ENCODE measurements at regions not wholly inside any gene's neighbourhood (a gene's known extent, or its start where the extent isn't known, plus 50 kb on each side); places are given as distances from the start of the nearest gene placed in this dataset.
"Not testable (repeated sequence)": the region's sequence is repeated elsewhere in the genome, so short reads cannot be mapped to it uniquely, and the experiment has no call there.

DNA sequence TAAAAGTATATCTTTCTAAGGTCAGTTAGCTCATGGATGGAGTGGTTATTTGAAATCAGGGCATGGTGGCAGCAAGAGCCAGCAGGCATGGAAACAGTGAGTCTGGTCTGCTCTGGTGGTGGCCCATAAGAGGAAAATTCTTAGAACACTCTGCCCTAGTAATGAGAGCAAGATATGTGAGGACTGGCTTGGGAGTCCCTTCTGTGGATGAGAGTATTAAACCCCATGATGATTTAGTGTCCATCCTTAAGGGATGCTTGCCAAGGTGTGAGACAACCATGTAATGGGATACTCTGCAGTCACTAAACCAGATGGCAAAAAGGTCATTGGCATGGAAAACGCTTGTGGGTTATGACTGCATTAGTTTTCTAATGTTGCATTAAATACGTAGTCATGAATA lies 269.9 kb downstream of the BCL2L11 start:
- H3K27ac ChIP-seq (ENCODE audit: low read length); H3K79me2 ChIP-seq (ENCODE audit: low read length); H3K36me3 ChIP-seq (ENCODE audit: low read depth, low read length); H3K9me2 ChIP-seq (replicated peaks; ENCODE audit: low read length); H3K9me3 ChIP-seq (ENCODE audit: low read length); BruUV-seq (replicated peaks); H3K9ac ChIP-seq (ENCODE audit: low read length); H3K4me2 ChIP-seq (ENCODE audit: low read length); H3K4me3 ChIP-seq (ENCODE audit: low read length); H3K27me3 ChIP-seq (ENCODE audit: low read length); H4K20me1 ChIP-seq (ENCODE audit: low read length); DNase-seq; H2AFZ ChIP-seq (ENCODE audit: low read length); ATAC-seq; H3K4me1 ChIP-seq (ENCODE audit: insufficient read depth, low read length); intact Hi-C loops (cut with micrococcal nuclease); CTCF ChIA-PET; H3F3A ChIP-seq (ENCODE audit: low read length, unreplicated experiment); POLR2A ChIA-PET (ENCODE audit: unreplicated experiment): not testable (repeated sequence)

DNA sequence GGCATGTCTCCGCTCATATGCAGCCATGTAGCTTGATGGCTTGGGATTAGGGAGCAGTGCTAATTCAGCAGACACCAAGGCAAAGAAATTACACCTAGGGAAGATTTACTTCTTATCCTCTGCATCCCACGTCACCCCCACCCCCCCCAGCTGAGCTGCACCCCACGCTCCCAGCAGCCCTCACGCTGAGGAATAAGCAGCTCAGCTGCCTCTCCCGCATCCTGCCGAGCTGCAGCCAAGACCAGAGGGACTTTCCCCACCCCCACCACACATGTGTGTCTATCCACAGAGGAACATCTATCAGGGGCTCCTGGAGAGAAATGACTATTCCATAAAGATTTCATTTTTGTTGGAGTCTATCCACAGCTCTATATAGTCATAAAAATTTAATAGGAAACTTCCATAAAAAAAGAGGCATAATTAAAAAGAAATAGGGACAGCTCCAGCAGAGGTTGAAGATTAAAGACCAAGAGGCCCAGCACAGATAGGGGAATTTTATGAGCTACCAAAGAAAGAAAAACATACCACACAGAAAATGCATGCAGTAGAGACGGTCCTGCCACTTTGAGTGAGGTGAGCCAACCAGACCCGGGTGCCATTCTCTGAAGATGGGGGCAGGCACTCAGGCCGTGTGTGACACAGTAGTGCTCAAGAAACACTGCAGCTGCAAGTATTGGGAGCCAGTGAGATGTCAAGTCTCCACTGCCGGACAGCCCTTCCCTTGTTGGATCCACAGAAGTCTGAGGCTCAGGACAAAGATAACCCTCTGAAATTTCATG lies 274.8 kb downstream of the BCL2L11 start:
- CTCF ChIA-PET; H3K9ac ChIP-seq (ENCODE audit: low read length); H3K4me2 ChIP-seq (ENCODE audit: low read length); H3K36me3 ChIP-seq (ENCODE audit: low read depth, low read length); H2AFZ ChIP-seq (ENCODE audit: low read length); H3K79me2 ChIP-seq (ENCODE audit: low read length); intact Hi-C loops (cut with micrococcal nuclease); H3K9me2 ChIP-seq (replicated peaks; ENCODE audit: low read length); ATAC-seq; H3K4me3 ChIP-seq (ENCODE audit: low read length); H3K27me3 ChIP-seq (ENCODE audit: low read length); BruUV-seq (replicated peaks); POLR2A ChIA-PET (ENCODE audit: unreplicated experiment); H3K4me1 ChIP-seq (ENCODE audit: insufficient read depth, low read length); DNase-seq; H3K27ac ChIP-seq (ENCODE audit: low read length); H3F3A ChIP-seq (ENCODE audit: low read length, unreplicated experiment); H4K20me1 ChIP-seq (ENCODE audit: low read length); H3K9me3 ChIP-seq (ENCODE audit: low read length): not testable (repeated sequence)

DNA sequence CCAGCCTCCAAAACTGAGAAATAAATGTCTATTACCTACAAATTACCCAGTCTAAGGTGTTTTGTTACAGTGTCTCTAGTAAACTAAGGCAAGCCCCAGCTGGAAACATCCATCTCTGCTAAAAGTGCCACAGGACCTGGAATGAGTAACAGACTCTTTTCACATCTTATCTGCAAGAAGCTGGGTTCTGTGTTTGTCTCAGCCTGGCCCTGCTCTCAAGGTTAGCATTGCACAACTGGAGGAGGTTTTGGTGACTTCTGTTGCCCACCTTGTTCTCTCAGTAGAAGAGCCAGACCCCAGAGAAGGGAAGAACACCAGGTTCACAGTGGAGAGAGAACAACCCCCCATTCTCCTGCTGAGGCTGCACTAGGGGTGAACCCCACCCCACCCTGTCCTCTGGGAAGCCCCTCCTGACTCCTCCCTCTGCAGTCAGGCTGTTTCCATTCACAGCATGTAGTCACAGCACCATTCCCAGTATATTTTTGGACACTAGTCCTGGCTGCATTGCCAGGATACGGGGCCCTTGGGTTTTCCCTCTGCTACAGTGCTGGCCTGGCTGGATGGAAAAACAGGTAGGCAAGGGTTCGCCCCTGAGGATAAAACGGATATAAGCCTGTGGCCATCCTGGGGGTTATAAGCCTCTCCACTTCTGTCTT lies 280.0 kb downstream of the BCL2L11 start:
- intact Hi-C loops (cut with micrococcal nuclease); H2AFZ ChIP-seq (ENCODE audit: low read length); H3K4me1 ChIP-seq (ENCODE audit: insufficient read depth, low read length); H4K20me1 ChIP-seq (ENCODE audit: low read length); CTCF ChIA-PET; H3K9ac ChIP-seq (ENCODE audit: low read length); H3K4me3 ChIP-seq (ENCODE audit: low read length); H3K9me3 ChIP-seq (ENCODE audit: low read length); POLR2A ChIA-PET (ENCODE audit: unreplicated experiment); DNase-seq; H3K4me2 ChIP-seq (ENCODE audit: low read length); H3K36me3 ChIP-seq (ENCODE audit: low read depth, low read length); H3F3A ChIP-seq (ENCODE audit: low read length, unreplicated experiment); H3K27me3 ChIP-seq (ENCODE audit: low read length); BruUV-seq (replicated peaks); ATAC-seq; H3K27ac ChIP-seq (ENCODE audit: low read length); H3K79me2 ChIP-seq (ENCODE audit: low read length); H3K9me2 ChIP-seq (replicated peaks; ENCODE audit: low read length): not testable (repeated sequence)

DNA sequence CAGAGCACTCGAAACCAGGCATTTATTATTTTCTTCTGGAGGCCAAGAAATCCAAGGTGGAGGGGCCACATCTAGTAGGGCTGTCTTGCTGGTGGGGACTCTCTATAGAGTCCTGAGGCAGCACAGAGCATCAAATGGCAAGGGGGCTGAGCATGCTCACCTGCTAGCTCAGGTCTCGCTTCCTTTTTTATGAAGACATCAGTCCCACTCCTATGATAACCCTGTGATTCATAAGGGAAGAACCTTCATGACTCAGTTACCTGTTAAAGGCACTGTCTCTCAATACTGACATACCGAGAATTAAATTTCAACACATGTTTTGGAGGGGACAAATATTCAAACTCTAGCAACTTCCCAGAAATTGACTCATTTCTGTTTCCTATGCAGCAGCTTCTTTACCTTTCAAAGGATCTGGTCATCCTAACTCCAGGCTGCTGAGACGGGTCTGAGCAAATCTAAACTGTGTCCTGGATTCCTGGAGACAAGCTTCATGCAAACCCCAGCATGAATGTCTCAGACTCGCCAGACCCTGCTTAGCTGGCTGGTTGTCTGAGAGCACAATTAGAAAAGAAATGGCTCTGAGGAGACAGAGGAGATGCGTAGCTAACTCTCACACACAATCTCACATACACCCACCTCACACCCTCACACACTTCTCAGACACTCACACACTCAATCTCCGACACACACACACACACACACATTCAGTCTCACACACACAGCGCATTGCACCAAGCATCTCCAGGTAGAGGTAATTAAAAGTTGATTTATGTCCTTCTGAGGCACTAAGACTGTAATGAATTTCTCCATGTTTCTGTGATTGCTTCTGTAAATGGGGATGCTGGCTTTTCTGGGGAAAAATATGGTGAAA lies 280.8 kb downstream of the BCL2L11 start:
- BruUV-seq (replicated peaks); H3K9me3 ChIP-seq (ENCODE audit: low read length); H3K36me3 ChIP-seq (ENCODE audit: low read depth, low read length); H3K27ac ChIP-seq (ENCODE audit: low read length); H3K4me2 ChIP-seq (ENCODE audit: low read length); CTCF ChIA-PET; POLR2A ChIA-PET (ENCODE audit: unreplicated experiment); DNase-seq; H2AFZ ChIP-seq (ENCODE audit: low read length); H3K9ac ChIP-seq (ENCODE audit: low read length); H3K4me1 ChIP-seq (ENCODE audit: insufficient read depth, low read length); intact Hi-C loops (cut with micrococcal nuclease); H3K4me3 ChIP-seq (ENCODE audit: low read length); H3F3A ChIP-seq (ENCODE audit: low read length, unreplicated experiment); H3K27me3 ChIP-seq (ENCODE audit: low read length); H3K79me2 ChIP-seq (ENCODE audit: low read length); H3K9me2 ChIP-seq (replicated peaks; ENCODE audit: low read length); H4K20me1 ChIP-seq (ENCODE audit: low read length): not testable (repeated sequence)
- ATAC-seq, result peak; percentile 60

DNA sequence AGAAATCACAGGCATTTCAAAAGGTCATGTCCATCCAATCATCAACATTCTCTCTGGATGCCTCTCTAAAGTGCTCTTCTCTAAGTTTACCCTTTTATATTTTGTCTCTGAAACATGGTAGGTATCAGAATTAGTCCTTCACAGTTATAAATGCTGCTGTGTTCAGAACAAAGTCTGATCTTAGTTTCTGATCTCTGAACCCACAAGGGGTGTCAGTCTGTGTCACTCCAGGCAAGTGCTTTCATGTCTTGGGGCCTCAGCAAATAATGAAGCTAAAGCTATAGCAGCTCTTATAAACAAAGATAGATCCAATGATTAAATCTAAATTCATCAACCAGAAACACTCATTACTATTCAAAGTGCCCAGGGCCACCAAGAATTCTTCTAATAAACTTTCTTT lies 281.7 kb downstream of the BCL2L11 start:
- H3K4me2 ChIP-seq (ENCODE audit: low read length); CTCF ChIA-PET; H3K9me3 ChIP-seq (ENCODE audit: low read length); H3K4me1 ChIP-seq (ENCODE audit: insufficient read depth, low read length); H3K27me3 ChIP-seq (ENCODE audit: low read length); H3K36me3 ChIP-seq (ENCODE audit: low read depth, low read length); H3K79me2 ChIP-seq (ENCODE audit: low read length); H2AFZ ChIP-seq (ENCODE audit: low read length); H4K20me1 ChIP-seq (ENCODE audit: low read length); ATAC-seq; H3K9me2 ChIP-seq (replicated peaks; ENCODE audit: low read length); H3F3A ChIP-seq (ENCODE audit: low read length, unreplicated experiment); H3K27ac ChIP-seq (ENCODE audit: low read length); H3K4me3 ChIP-seq (ENCODE audit: low read length); DNase-seq; intact Hi-C loops (cut with micrococcal nuclease); H3K9ac ChIP-seq (ENCODE audit: low read length); BruUV-seq (replicated peaks); POLR2A ChIA-PET (ENCODE audit: unreplicated experiment): not testable (repeated sequence)

DNA sequence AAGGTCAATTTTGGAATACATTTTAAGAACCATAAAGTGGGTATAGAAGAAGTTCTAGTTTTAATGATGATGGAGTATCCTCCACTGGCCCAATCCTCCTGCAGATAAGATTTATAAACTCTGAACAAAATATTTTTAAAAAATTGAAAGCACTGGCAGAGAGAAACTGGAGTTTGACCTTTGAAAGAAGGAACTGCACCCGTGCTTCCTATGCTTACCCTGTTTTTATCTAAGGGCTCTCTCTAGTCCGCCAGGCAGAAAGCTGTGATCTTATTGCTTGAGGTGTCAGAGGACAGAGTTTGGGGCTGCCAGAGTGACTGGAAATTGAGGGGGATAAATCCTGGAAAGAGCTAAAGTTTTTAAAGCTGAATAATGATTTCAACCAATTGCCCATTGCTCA lies 282.6 kb downstream of the BCL2L11 start:
- H2AFZ ChIP-seq (ENCODE audit: low read length); H3F3A ChIP-seq (ENCODE audit: low read length, unreplicated experiment); H3K4me1 ChIP-seq (ENCODE audit: insufficient read depth, low read length); POLR2A ChIA-PET (ENCODE audit: unreplicated experiment); intact Hi-C loops (cut with micrococcal nuclease); CTCF ChIA-PET; H3K27ac ChIP-seq (ENCODE audit: low read length); H3K27me3 ChIP-seq (ENCODE audit: low read length); H4K20me1 ChIP-seq (ENCODE audit: low read length); DNase-seq; H3K9me3 ChIP-seq (ENCODE audit: low read length); ATAC-seq; H3K4me3 ChIP-seq (ENCODE audit: low read length); H3K9ac ChIP-seq (ENCODE audit: low read length); H3K36me3 ChIP-seq (ENCODE audit: low read depth, low read length); BruUV-seq (replicated peaks); H3K9me2 ChIP-seq (replicated peaks; ENCODE audit: low read length); H3K4me2 ChIP-seq (ENCODE audit: low read length); H3K79me2 ChIP-seq (ENCODE audit: low read length): not testable (repeated sequence)

Measured in PC-3 (cell line).